CD4-positive, alpha-beta T cell treated with Interleukin-15 for 1 hour (primary cell): ENCODE measurements at regions not wholly inside any gene's neighbourhood (a gene's known extent, or its start where the extent isn't known, plus 50 kb on each side); places are given as distances from the start of the nearest gene placed in this dataset.
"Not testable (repeated sequence)": the region's sequence is repeated elsewhere in the genome, so short reads cannot be mapped to it uniquely, and the experiment has no call there.

Experiments used
- DNase-seq: peaks from one replicate; pipeline ENCODE4 v3.0.0-alpha.2; 2020

- not testable (repeated sequence) for DNase-seq
These were observed 123.6 kb upstream of the RHOU start for GRCh38 chr1:228611707-228612106.

GRCh38 chr1:228622002-228622716, 113.1 kb upstream of the RHOU start:
- DNase-seq, result not testable (repeated sequence)

GRCh38 chr1:228626481-228626880, 108.8 kb upstream of the RHOU start:
- not testable (repeated sequence) for DNase-seq

- DNase-seq, result not testable (repeated sequence)
These were observed 102.4 kb upstream of the RHOU start for GRCh38 chr1:228632858-228633257.

GRCh38 chr1:228635304-228635703, 100.0 kb upstream of the RHOU start:
- peak; percentile 73 for DNase-seq

GRCh38 chr1:228637529-228637928, 97.8 kb upstream of the RHOU start:
- DNase-seq, result not testable (repeated sequence)

- peak; percentile 53 for DNase-seq
These were observed 88.4 kb upstream of the RHOU start for GRCh38 chr1:228646717-228647522.

- DNase-seq, result no peak
These were observed 87.5 kb upstream of the RHOU start for GRCh38 chr1:228647523-228648444.

- DNase-seq, result no peak
These were observed 86.5 kb upstream of the RHOU start for GRCh38 chr1:228648647-228649383.

GRCh38 chr1:228650141-228650540, 85.1 kb upstream of the RHOU start:
- no peak for DNase-seq

- no peak for DNase-seq
These were observed 84.3 kb upstream of the RHOU start for GRCh38 chr1:228650946-228651345.

- DNase-seq, result no peak
These were observed 83.2 kb upstream of the RHOU start for GRCh38 chr1:228652116-228652515.

- not testable (repeated sequence) for DNase-seq
These were observed 82.2 kb upstream of the RHOU start for GRCh38 chr1:228653057-228653456.

GRCh38 chr1:228653748-228654147, 81.5 kb upstream of the RHOU start:
- DNase-seq, result no peak

- DNase-seq, result no peak
These were observed 79.4 kb upstream of the RHOU start for GRCh38 chr1:228655796-228656394.

GRCh38 chr1:228662007-228662689, 73.1 kb upstream of the RHOU start:
- not testable (repeated sequence) for DNase-seq

GRCh38 chr1:228664399-228664914, 70.8 kb upstream of the RHOU start:
- DNase-seq, result peak; percentile 63

- no peak for DNase-seq
These were observed 68.3 kb upstream of the RHOU start for GRCh38 chr1:228666686-228667623.

GRCh38 chr1:228668553-228669241, 66.6 kb upstream of the RHOU start:
- no peak for DNase-seq
